SKM-1 (cell line): ENCODE measurements at regions not wholly inside any gene's neighbourhood (a gene's known extent, or its start where the extent isn't known, plus 50 kb on each side); places are given as distances from the start of the nearest gene placed in this dataset.

Experiments
- DNase-seq: peaks from one replicate; lab custom pipeline; 2025; ENCODE audit not compliant: unreplicated experiment; lab: John Stamatoyannopoulos, UW

GRCh38 chr13:32905063-32905863 is 111.0 kb upstream of the KL start:
- no peak for DNase-seq

- DNase-seq, result no peak
Observed at GRCh38 chr13:32905864-32906180, 110.4 kb upstream of the KL start.

GRCh38 chr13:32907211-32907610 is 109.0 kb upstream of the KL start:
- no peak for DNase-seq

GRCh38 chr13:32910530-32910929 is 105.7 kb upstream of the KL start:
- no peak for DNase-seq

- no peak for DNase-seq
Observed at GRCh38 chr13:32911506-32911905, 104.7 kb upstream of the KL start.

GRCh38 chr13:32914686-32915085 is 101.5 kb upstream of the KL start:
- DNase-seq, result no peak

GRCh38 chr13:32917504-32917903 is 98.7 kb upstream of the KL start:
- DNase-seq, result no peak

GRCh38 chr13:32923725-32924124 is 92.5 kb upstream of the KL start:
- DNase-seq, result no peak

- DNase-seq, result no peak
Observed at GRCh38 chr13:32924886-32925285, 91.3 kb upstream of the KL start.

GRCh38 chr13:32925506-32925905 is 90.7 kb upstream of the KL start:
- no peak for DNase-seq

- no peak for DNase-seq
Observed at GRCh38 chr13:32932376-32932775, 83.8 kb upstream of the KL start.

GRCh38 chr13:32936716-32937115 is 79.5 kb upstream of the KL start:
- no peak for DNase-seq

- DNase-seq, result no peak
Observed at GRCh38 chr13:32938314-32938713, 77.9 kb upstream of the KL start.

GRCh38 chr13:32938907-32939306 is 77.3 kb upstream of the KL start:
- no peak for DNase-seq

- no peak for DNase-seq
Observed at GRCh38 chr13:32940601-32941000, 75.6 kb upstream of the KL start.

- no peak for DNase-seq
Observed at GRCh38 chr13:32941368-32941767, 74.9 kb upstream of the KL start.

- no peak for DNase-seq
Observed at GRCh38 chr13:32946558-32946957, 69.7 kb upstream of the KL start.

GRCh38 chr13:32947411-32948276 is 68.6 kb upstream of the KL start:
- no peak for DNase-seq

- no peak for DNase-seq
Observed at GRCh38 chr13:32949820-32950219, 66.4 kb upstream of the KL start.

GRCh38 chr13:32951580-32951979 is 64.6 kb upstream of the KL start:
- no peak for DNase-seq

GRCh38 chr13:32955881-32956594 is 60.2 kb upstream of the KL start:
- DNase-seq, result no peak

- DNase-seq, result no peak
Observed at GRCh38 chr13:32956595-32956933, 59.7 kb upstream of the KL start.
